ENCODE measurements at regions not wholly inside any gene's neighbourhood (a gene's known extent, or its start where the extent isn't known, plus 50 kb on each side); places are given as distances from the start of the nearest gene placed in this dataset.

- TF ChIP-seq POLR2A (IDR thresholded peaks at IDR 0.05) (no peak), POLR2AphosphoS5 (IDR thresholded peaks at IDR 0.05) (no peak), EP300 (IDR thresholded peaks at IDR 0.05) (no peak)
- TF ChIP-seq, protein P1, sequence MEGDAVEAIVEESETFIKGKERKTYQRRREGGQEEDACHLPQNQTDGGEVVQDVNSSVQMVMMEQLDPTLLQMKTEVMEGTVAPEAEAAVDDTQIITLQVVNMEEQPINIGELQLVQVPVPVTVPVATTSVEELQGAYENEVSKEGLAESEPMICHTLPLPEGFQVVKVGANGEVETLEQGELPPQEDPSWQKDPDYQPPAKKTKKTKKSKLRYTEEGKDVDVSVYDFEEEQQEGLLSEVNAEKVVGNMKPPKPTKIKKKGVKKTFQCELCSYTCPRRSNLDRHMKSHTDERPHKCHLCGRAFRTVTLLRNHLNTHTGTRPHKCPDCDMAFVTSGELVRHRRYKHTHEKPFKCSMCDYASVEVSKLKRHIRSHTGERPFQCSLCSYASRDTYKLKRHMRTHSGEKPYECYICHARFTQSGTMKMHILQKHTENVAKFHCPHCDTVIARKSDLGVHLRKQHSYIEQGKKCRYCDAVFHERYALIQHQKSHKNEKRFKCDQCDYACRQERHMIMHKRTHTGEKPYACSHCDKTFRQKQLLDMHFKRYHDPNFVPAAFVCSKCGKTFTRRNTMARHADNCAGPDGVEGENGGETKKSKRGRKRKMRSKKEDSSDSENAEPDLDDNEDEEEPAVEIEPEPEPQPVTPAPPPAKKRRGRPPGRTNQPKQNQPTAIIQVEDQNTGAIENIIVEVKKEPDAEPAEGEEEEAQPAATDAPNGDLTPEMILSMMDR (IDR thresholded peaks at IDR 0.05) = no peak
Observed at GRCh38 chr6:133682506-133683307, 206.2 kb upstream of the TCF21 start.

Data from sigmoid colon (tissue), 4 donors.